A673 (cell line): ENCODE measurements at regions not wholly inside any gene's neighbourhood (a gene's known extent, or its start where the extent isn't known, plus 50 kb on each side); places are given as distances from the start of the nearest gene placed in this dataset.
"Not testable (repeated sequence)": the region's sequence is repeated elsewhere in the genome, so short reads cannot be mapped to it uniquely, and the experiment has no call there.

Experiments
- BruUV-seq: library from RNA; stranded (reverse); fragments of 400-500 nt; replicated peaks from 2 replicates; lab custom pipeline; 2021; lab: Mats Ljungman, UMichigan
- CTCF ChIA-PET: fragments of 300-600 bp; sonication (Branson Sonifier 250); formaldehyde crosslinking; loops from one replicate; lab custom pipeline; 2022; ENCODE audit warnings: antibody characterized with exemption; lab: Charles Lee
- POLR2A ChIA-PET: fragments of 300-600 bp; sonication (Branson Sonifier 250); formaldehyde crosslinking; loops from one replicate; lab custom pipeline; 2022; ENCODE audit warnings: antibody characterized with exemption; ENCODE audit not compliant: low non-redundant PET; lab: Charles Lee
- DNase-seq: peaks from one replicate; pipeline ENCODE4 v3.0.0-alpha.2; 2015; ENCODE audit warnings: low spot score
- H3K27ac ChIP-seq: fragments of 200-600 bp; sonication (generic); 2 replicates; pipeline ENCODE4 v1.5.1; 2016; ENCODE audit warnings: mixed run types, low read depth, mild to moderate bottlenecking, mixed read lengths, antibody characterized with exemption, low read length; ENCODE audit not compliant: poor library complexity, severe bottlenecking
- H3K27me3 ChIP-seq: fragments of 200-600 bp; sonication (generic); replicated peaks from 2 replicates; pipeline ENCODE4 v1.6.1; 2017; ENCODE audit warnings: mixed run types, low read depth, mild to moderate bottlenecking, mixed read lengths, antibody characterized with exemption, low read length; ENCODE audit not compliant: insufficient read depth, poor library complexity
- H3K36me3 ChIP-seq: fragments of 200-600 bp; sonication (generic); 2 replicates; pipeline ENCODE4 v1.6.1; 2016; ENCODE audit warnings: mixed run types, mild to moderate bottlenecking, mixed read lengths, antibody characterized with exemption, low read length; ENCODE audit not compliant: insufficient read depth, poor library complexity, severe bottlenecking
- H3K4me1 ChIP-seq: fragments of 200-600 bp; sonication (generic); 2 replicates; pipeline ENCODE4 v1.6.1; 2017; ENCODE audit warnings: mixed run types, mild to moderate bottlenecking, mixed read lengths, antibody characterized with exemption, low read length; ENCODE audit not compliant: insufficient read depth, poor library complexity, severe bottlenecking
- H3K4me3 ChIP-seq: fragments of 200-600 bp; sonication (generic); 2 replicates; pipeline ENCODE4 v1.5.1; 2016; ENCODE audit warnings: low read depth, mixed run types, mild to moderate bottlenecking, mixed read lengths, low read length; ENCODE audit not compliant: poor library complexity, severe bottlenecking
- H3K9me3 ChIP-seq: fragments of 200-600 bp; sonication (generic); 2 replicates; pipeline ENCODE4 v1.6.1; 2016; ENCODE audit warnings: mixed run types, low read depth, mild to moderate bottlenecking, mixed read lengths, antibody characterized with exemption, low read length; ENCODE audit not compliant: poor library complexity, severe bottlenecking
- intact Hi-C: fragments of 100-400 bp; cut with micrococcal nuclease; formaldehyde crosslinking; loops from one replicate; pipeline ENCODE4 v1.10.0; 2022; ENCODE audit not compliant: unreplicated experiment

GRCh38 chr4:189706821-189707220 lies 233.9 kb upstream of the FRG1 start:
- CTCF ChIA-PET, H3K27ac ChIP-seq, H3K4me3 ChIP-seq, intact Hi-C loops, DNase-seq, BruUV-seq, POLR2A ChIA-PET, H3K27me3 ChIP-seq, H3K9me3 ChIP-seq, H3K36me3 ChIP-seq, H3K4me1 ChIP-seq: not testable (repeated sequence)

GRCh38 chr4:189707227-189707626 lies 233.4 kb upstream of the FRG1 start:
- DNase-seq, POLR2A ChIA-PET, H3K9me3 ChIP-seq, H3K4me3 ChIP-seq, BruUV-seq, CTCF ChIA-PET, H3K27me3 ChIP-seq, H3K36me3 ChIP-seq, H3K4me1 ChIP-seq, H3K27ac ChIP-seq, intact Hi-C loops: not testable (repeated sequence)

- intact Hi-C loops, H3K27ac ChIP-seq, H3K4me1 ChIP-seq, H3K4me3 ChIP-seq, H3K36me3 ChIP-seq, H3K9me3 ChIP-seq, DNase-seq, POLR2A ChIA-PET, CTCF ChIA-PET, H3K27me3 ChIP-seq, BruUV-seq: not testable (repeated sequence)
These were observed 228.7 kb upstream of the FRG1 start for GRCh38 chr4:189711956-189712355.

GRCh38 chr4:189721016-189721993 lies 219.4 kb upstream of the FRG1 start:
- H3K36me3 ChIP-seq, H3K27me3 ChIP-seq, POLR2A ChIA-PET, H3K4me1 ChIP-seq, H3K9me3 ChIP-seq, CTCF ChIA-PET, BruUV-seq, DNase-seq, H3K4me3 ChIP-seq, H3K27ac ChIP-seq, intact Hi-C loops: not testable (repeated sequence)

- H3K27me3 ChIP-seq, BruUV-seq, H3K4me3 ChIP-seq, H3K27ac ChIP-seq, H3K36me3 ChIP-seq, POLR2A ChIA-PET, intact Hi-C loops, H3K9me3 ChIP-seq, H3K4me1 ChIP-seq, CTCF ChIA-PET: not testable (repeated sequence)
- DNase-seq, result peak; percentile 46
These were observed 218.2 kb upstream of the FRG1 start for GRCh38 chr4:189722324-189723003.

- H3K9me3 ChIP-seq, H3K27ac ChIP-seq, BruUV-seq, H3K27me3 ChIP-seq, H3K36me3 ChIP-seq, H3K4me1 ChIP-seq, CTCF ChIA-PET, intact Hi-C loops, H3K4me3 ChIP-seq, DNase-seq, POLR2A ChIA-PET: not testable (repeated sequence)
These were observed 212.6 kb upstream of the FRG1 start for GRCh38 chr4:189727982-189728638.

- BruUV-seq, DNase-seq: not testable (repeated sequence)
These were observed 208.7 kb upstream of the FRG1 start for GRCh38 chr4:189731989-189732388.

More at GRCh38 chr4:189731989-189732388, 208.7 kb upstream of the FRG1 start:
- H3K27me3 ChIP-seq, CTCF ChIA-PET, POLR2A ChIA-PET, H3K27ac ChIP-seq, H3K4me1 ChIP-seq, H3K9me3 ChIP-seq, H3K36me3 ChIP-seq, intact Hi-C loops, H3K4me3 ChIP-seq: not testable (repeated sequence)
